HG03558 (cell line): ENCODE measurements at regions not wholly inside any gene's neighbourhood (a gene's known extent, or its start where the extent isn't known, plus 50 kb on each side); places are given as distances from the start of the nearest gene placed in this dataset.
"Not testable (repeated sequence)": the region's sequence is repeated elsewhere in the genome, so short reads cannot be mapped to it uniquely, and the experiment has no call there.

Experiments
- ATAC-seq: cut with Tn5 transposase; IDR thresholded peaks from one replicate; pipeline ENCODE4 v1.9.1; 2021; ENCODE audit warnings: moderate number of reproducible peaks; ENCODE audit not compliant: unreplicated experiment; ENCODE audit errors: extremely low read depth

DNA sequence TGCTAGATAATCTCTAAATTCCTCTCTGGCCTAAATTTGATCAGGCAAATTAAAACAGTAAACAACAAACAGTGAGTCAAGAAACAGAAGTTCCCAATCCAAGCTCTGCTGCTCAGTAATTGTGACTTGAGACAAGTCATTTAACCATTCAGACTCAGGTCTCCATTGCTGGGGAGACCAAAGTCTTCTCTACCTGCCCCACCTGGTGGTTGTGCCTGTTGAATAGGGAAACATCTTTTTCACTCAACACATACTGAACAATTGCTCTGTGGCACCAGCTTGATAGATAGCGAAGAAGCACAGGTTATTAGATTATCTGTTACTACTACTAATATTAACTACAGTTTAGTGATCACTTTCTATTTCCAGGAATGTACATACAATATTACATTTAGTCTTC is 112.1 kb upstream of the EOLA2 start:
- ATAC-seq: no peak

DNA sequence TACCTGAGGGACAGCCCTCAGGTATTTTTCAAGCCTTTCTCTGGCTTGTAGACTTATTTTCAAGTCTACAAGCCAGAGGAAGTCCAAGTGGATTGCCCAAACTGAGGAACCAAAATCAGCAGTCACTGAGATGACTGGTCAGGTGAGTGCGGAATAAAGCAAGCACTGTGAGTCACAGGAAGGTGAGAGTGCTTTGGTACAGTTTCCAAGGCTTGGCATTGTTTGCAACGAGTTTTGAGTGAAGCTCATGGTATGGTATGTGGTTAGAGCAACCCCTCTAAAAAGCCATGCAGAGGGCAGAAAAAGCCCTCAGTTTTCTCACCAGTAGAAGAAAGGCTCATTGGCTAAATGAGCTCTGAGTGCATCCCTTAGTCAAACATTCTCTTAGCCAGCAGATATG is 112.8 kb upstream of the EOLA2 start:
- ATAC-seq: no peak

DNA sequence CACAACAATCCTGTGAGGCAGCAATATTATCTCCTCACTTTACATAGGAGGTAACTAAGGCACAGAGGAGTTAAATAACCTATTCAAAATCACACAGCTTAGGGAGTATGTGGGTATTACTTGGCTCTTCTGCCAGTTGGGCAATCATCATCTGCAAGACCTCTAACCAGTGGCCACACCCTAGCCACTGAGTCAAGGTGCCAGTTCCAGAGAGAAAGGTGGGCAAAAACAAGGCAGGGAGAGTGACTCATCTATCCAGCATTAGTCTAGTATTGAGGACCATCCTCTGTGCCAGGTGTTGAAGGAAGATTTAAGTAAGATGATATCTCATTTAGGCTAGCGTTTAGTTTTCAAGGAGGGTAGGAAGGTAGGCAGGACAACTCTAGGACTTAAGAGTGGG is 113.9 kb upstream of the EOLA2 start:
- ATAC-seq: no peak

DNA sequence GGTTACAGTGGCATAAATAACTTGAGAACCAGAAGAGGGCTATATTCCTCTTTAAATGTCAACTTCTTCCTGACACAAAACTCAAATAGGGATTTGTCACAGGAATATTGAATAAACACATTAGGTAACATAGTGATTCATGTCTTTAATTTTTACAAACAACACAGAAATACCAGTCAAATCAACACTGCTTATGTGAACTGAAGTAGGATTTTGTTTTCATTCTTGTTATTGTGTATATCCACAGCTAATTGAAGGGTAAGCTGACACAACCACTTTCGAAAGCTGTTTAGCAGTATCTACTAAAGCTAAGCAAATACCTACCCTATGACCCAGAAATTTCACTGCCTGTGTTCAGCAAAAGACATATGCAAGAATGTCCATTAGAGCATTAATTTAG is 120.4 kb upstream of the EOLA2 start:
- no peak for ATAC-seq

DNA sequence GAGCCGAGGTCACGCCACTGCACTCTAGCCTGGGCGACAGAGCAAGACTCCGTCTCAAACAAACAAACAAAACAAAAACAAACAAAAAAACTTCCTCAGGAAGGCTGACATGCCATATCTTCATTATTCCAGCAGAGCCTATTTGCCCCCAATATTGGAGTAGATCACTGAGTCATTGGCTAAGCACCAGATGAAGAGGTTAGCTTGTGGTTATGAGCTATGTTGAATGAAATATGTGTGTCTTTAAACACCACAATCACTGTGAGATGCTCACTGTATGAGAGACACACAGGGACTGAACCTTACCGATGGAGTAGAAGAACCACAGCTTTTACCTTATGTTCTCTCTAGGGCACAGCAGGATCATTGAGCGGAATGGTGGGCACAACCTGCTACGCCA is 122.1 kb upstream of the EOLA2 start:
- ATAC-seq: no peak

DNA sequence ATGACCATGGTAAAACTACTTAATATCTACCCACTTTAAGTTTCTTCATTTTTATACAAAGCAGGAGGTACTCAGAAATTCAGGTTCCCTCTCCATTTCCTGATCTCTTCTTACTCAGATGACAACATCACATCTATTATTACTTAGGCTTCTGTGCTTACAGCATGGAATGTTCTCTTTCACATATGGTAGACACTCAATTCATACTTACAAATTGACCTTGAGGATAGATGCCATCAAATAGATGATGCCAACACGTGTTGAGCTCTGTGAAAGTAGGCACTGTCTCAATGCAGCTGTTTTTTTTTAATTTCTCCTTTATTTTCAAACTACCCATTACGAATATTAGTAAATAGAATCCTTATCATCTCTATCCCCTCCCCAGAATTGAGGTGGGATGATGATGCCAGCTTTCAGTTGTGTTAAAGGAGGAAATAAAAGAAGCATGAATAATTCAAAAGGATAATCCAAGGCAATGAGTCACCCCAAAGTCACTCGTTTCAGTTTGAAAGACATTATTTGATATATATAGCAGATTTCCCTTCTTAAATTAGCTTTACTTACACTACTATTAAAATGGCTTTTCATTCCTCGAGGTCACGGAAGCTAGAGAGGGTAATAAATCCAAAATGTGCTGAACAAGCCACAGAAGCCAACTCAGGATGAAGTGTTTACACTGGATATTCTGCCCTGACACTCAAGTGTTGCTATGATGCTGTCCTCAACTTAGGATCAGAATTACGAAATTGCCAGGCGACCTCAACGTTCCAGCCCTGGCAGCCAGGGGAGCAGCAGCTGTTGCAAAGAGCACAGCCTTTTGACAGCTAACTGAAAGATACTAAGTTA is 124.2 kb upstream of the EOLA2 start:
- ATAC-seq: no peak

DNA sequence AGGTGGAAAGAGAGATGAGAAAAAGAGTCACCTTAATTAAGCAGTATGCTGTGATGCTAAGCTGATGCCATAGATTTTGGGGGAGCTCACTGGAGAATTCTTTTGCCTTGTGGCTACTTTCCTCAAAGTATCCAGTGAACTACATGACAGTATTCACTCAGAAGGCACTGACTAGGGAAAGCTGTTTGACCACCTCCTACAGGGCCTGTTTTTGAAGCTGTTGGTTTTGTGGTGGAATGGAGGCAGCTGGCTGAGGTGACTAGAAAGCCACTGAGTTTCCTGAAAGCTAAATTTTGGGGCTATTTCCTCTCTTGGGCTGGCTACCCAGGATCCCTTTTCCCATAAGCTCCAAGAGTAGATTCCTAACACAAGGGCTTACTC is 124.8 kb upstream of the EOLA2 start:
- no peak for ATAC-seq

DNA sequence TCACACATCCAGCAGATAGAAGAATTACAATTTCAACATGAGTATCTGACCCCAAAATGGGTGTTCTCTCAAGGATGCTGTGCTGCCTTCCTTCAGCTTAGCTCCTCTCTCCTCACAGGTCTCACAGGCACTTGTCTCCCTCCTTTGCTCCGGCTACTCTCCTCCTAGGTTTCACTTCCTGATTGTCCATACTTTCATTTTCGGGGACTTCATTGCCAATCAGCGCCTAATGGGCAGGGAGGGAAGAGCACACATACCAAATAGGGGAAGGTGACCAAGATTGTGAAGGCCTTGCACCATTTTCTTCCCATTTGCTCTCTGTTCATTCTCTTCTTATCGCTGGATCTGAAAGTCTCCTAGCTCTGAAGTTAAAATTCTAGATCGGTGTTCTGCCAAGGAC is 125.4 kb upstream of the EOLA2 start:
- no peak for ATAC-seq

DNA sequence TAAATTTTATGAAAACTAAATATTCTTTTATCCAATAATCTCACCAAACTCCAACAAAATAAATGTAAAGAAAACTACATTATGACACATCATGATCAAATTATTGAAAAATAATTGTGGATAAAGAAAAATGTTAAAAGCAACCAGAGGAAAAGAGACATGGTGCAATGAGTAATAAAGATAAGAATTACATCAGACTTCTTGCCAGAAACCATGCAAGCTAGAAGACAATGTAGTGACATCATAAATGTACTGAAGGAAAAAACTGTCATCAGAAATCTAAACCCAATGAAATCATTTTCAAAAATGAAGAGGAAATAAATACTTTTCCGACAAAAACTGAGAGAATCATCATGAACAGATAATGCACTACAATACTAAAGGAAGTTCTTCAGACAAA is 135.9 kb upstream of the EOLA2 start:
- no peak for ATAC-seq

DNA sequence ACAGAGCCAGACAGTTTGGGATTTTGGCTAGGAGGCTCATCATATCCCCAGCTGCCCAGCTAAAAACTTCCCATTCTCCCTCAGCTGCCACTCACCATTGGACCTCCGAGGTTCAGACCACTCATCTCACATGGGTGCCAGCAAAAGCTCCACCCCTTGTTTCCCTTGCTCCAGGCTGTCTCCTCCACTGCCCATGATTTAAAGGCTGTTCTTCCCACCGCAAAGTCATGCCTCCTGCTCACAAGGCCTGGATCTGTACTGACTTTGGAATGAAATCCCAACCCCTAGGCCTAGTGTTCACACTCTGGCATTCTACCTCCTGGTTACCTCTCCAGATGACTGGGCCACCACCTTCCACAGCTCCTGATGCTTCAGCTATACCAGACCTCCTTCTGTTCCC is 142.2 kb upstream of the EOLA2 start:
- no peak for ATAC-seq

DNA sequence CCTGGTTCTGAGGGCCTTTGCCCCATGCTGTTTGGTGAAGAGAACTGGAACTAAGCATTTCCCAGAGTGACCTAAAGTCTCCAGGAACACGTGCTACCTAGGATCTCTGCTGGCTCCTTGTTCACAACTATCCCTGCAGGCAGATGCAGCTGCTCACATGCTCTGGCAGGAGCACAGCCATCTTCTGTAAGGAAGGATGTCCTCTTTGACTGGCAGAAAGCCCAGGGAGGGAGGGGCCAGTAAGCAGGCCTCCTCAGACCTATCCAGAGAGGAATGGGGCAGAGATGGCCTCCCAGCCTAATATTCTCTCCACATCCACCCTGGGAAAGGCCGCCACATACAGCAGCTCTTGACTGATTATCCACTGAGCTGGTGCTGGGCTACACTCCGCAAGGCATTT is 142.8 kb upstream of the EOLA2 start:
- no peak for ATAC-seq

DNA sequence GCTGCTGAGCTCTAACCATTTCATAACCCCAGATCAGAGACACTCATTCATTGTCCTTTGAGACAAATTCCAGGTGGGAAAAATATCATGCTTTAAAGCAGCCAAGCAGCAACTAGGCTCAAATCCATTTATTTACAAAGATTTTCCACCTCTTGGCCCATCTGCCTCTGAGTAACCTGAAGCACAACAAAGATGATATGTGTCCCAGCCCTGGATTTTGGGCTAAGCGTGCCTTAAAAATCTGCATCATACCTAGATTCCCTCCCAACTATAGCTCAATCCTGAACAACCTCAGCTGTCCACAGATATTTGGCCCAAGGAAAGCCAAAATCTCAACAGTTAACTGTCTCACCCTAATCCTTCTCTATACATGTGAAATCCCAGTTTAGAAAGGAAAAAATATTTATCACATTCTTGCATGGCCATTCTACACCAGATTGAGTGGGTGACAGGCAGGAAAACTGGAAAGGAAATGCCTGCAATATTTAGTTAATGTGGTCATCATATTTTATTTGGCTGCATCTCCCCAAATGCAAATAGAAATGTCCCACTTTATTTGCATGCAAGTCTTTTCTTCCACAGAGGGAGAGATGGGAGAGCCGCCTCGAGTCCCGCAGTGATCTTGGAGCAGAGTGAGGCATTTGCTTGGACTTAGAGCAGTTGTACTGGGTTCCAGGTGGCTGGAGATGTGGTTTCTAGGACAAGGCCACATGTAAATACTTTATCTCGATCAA is 146.4 kb upstream of the EOLA2 start:
- no peak for ATAC-seq

DNA sequence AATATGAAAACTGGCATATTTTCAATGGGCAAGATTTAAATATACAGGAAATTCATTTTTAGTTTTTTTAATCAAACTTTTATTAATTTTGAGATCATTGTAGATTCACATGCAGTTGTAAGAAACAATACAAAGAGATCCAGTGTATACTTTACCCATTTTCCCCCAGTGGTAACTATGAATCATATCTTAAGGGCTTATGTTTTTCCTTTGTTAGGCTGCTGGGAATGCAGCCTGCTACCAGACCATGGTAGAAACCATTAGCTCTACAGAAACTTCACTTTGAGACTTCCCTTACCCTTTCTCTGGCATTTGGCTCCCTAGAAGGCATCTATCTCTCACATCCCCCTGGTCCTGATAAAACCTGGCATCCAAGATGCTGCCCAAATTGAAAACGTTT is 147.6 kb upstream of the EOLA2 start:
- no peak for ATAC-seq

DNA sequence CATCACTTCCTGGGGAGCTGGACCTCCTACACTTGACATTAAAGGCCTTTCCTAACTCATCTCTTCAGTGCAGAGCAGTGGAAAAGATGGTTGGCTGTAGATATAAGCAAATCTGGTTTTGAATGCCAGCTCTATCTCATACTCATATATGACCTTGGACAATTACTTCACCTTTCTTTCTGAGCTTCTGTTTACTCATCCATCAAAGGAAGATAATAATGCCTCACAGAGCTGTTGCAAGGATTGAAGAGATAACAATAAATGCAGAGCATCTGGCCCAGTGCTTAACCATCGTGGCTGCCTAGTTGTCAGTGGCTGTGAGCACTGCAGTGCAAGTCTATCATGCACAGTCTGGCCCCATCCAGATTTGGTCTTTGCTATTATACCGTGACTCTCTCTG is 148.1 kb upstream of the EOLA2 start:
- no peak for ATAC-seq

DNA sequence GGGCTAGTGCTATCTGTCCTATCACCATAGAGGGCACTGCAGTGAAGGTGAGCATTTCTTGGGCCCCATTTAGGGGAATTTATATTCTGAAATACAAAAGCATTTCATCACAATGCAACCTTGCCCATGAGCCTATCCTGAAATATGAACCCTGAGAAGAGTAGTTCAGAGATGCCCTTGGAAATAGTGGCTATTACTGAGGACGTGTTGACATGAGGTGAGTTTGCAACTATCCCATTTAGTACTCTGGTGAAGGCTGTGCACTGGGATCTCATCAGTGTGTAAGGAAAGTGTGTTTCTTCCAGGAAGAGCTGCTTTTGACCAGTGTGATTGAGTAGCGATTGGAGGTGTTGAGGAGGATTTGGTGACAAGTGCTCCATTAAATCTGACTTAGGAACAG is 149.3 kb upstream of the EOLA2 start:
- ATAC-seq: no peak

DNA sequence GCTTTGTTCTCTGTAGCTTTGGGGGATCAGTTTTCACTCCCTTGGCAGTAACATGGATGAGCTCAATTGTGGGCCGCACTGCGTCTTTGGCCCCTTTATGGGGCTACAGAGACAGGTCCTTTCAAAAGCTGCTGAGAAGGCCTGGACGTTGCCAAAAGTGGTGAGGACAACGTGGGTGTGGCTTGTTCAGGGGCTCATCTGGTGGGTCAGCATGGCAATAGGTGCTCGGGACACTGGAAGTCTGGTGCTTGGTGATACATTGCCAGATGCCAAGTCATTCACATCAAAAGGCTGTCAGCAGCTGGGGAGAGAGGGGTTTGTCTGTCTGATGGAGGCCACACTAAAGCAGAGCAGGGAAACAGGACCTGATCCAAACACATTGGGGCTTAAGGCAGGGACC is 149.8 kb upstream of the EOLA2 start:
- ATAC-seq: no peak

DNA sequence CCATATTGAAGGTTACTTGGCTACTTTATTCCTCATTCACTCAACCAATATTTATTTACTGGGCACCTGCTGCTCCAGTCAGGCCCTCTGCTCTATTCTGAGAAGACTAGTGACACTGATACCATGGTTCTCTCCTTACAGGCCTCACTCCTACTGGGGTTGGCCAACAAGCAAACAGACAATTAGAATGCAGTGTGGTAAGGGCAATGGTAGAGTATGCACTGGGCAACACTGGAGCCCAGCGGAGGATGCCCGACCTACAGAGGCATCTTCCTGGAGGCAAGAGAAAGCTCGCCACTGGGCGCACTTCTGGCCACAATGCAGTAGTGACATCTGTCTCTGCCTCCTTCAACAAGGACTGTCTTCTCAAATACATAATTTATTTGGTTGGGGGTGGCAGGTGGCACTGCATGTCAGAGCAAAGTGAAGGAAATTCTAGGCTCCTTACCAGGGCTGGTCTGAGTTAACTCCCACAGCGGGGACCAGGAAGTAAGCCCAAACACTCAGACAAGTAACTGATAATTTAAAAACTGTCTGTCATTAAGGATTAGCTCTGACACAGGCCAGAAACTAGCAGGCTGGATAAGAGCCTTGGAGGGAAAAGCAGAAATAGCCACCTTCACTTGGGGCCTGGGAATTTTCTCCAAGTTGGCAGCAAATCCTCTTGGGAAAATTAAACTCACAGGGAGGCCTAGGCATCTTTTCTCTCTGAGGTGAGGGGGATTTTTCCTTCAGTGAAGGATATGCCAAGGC is 150.7 kb upstream of the EOLA2 start:
- no peak for ATAC-seq

DNA sequence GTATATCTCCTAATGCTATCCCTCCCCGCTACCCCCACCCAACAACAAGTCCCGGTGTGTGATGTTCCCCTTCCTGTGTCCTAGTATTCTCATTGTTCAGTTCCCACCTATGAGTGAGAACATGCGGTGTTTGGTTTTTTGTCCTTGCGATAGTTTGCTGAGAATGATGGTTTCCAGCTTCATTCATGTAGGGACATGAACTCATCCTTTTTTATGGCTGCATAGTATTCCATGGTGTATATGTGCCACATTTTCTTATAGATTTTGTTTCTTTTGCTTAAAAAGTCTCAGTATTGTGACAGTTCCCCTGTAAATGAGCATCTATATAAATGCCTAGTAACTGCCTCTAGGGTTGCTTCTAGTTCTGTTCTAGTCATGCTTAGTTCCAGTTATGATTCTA is 153.0 kb upstream of the EOLA2 start:
- ATAC-seq: not testable (repeated sequence)

DNA sequence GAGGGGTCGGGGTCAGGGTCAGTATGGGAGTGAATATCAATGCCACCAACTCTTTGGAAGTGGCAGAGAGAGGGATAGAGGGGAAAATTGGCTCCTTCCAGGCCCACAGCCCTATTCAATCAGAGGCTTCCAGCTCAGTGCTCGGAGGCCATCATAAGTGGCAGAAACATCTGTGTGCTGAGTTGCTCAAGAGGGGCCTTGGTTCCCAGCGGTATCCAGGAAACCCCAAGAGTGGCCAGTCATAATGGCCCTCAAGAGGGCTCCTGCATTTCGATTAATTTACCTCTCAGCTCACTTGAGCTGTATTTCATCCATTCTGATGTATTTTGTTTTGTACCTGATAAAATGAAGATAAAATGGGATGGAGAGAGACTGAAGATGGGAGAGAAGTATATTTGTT is 154.3 kb upstream of the EOLA2 start:
- no peak for ATAC-seq

DNA sequence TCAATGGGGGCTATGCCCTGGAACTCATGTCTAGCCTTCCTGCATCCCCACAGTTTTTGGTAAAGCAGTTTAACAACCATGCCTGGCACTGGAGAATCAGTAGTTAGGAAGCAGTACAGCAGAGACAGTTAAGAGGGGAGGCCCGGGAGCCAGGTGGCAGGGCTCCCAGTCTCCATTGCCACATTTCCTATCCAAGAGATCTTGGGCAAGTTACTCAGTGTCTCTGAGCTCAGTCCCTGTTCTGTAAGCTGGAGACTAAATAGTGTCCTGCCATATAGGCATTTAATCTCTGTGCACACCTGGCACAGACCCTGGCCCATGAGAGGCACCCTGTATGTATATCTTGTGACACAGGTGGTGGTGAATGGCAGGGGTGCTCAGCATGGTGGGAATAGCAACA is 156.1 kb upstream of the EOLA2 start:
- ATAC-seq: no peak

DNA sequence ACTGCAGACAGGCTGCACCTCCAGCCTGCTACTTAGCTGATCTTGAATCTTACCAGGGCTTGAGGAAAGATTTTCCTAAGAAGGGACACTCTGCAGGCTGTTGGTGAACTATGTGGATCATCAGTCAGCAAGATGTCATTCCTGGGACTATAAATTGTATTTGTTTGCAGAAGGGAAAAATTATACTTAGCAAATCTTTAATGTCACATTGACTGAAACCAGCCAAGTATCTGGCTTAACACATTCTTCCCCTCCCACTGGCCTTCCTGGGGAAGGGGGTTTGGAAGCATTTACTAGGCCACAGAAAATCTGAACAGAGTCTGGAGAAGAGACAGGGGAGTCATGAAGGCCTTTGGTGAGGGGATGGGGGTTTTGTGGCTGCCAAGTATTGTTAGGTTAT is 156.7 kb upstream of the EOLA2 start:
- no peak for ATAC-seq
